ENCODE measurements at regions not wholly inside any gene's neighbourhood (a gene's known extent, or its start where the extent isn't known, plus 50 kb on each side); places are given as distances from the start of the nearest gene placed in this dataset.

- TF ChIP-seq CTCF (IDR thresholded peaks at IDR 0.05) (no peak), POLR2AphosphoS5 (IDR thresholded peaks at IDR 0.05) (no peak), EP300 (IDR thresholded peaks at IDR 0.05) (no peak)
These were observed 279.3 kb upstream of the USP9Y start for GRCh38 chrY:12421788-12422124.
